ENCODE measurements at regions not wholly inside any gene's neighbourhood (a gene's known extent, or its start where the extent isn't known, plus 50 kb on each side); places are given as distances from the start of the nearest gene placed in this dataset.

GRCh38 chr3:154559623-154560022, 129.6 kb upstream of the GPR149 start:
- Histone ChIP-seq H3K4me1 (ENCODE audit: insufficient read depth) (no peaks in the 10 kb centered on the region), H4K20me1 (ENCODE audit: insufficient read depth, poor library complexity, severe bottlenecking) (no peaks in the 10 kb centered on the region)
- 78% methylated on average over 2 of the region's 2 CpGs for WGBS (ENCODE audit: low lambda C conversion rate, missing lambda C conversion rate)

GRCh38 chr3:154552338-154552737, 122.3 kb upstream of the GPR149 start:
- DNase-seq (ENCODE audit: low spot score) = no peak
- Histone ChIP-seq H3K4me2 (no peak overlapping the region), H3K27me3 (no peaks in the 10 kb centered on the region), H3K27ac (no peak overlapping the region), H3K9me3 (ENCODE audit: low read depth) (no peaks in the 10 kb centered on the region), H3K9me2 (replicated peaks; ENCODE audit: insufficient read depth) (no peaks in the 10 kb centered on the region), H3K4me1 (ENCODE audit: insufficient read depth) (no peaks in the 10 kb centered on the region), H3K4me3 (no peak overlapping the region), H2AFZ (no peak overlapping the region), H4K20me1 (ENCODE audit: insufficient read depth, poor library complexity, severe bottlenecking) (no peaks in the 10 kb centered on the region), H3K79me2 (no peaks in the 10 kb centered on the region), H3K36me3 (replicated peaks; ENCODE audit: insufficient read depth, low read depth) (no peaks in the 10 kb centered on the region)
- WGBS (ENCODE audit: low lambda C conversion rate, missing lambda C conversion rate) = 21% methylated on average over 1 of the region's 1 CpG
- no peak for TF ChIP-seq EZH2 (IDR thresholded peaks at IDR 0.05; ENCODE audit: borderline replicate concordance)
- TF ChIP-seq CTCF (IDR thresholded peaks at IDR 0.05; ENCODE audit: poor library complexity) = no peak

More at GRCh38 chr3:154559623-154560022, 129.6 kb upstream of the GPR149 start:
- TF ChIP-seq EZH2 (IDR thresholded peaks at IDR 0.05; ENCODE audit: borderline replicate concordance) (no peak), EZH2phosphoT487 (IDR thresholded peaks at IDR 0.05; ENCODE audit: low read depth, severe bottlenecking, unreplicated experiment) (no peak), CTCF (IDR thresholded peaks at IDR 0.05; ENCODE audit: poor library complexity) (no peak)
- Histone ChIP-seq H3K4me3 (no peak overlapping the region), H3K79me2 (no peaks in the 10 kb centered on the region), H3K9me2 (replicated peaks; ENCODE audit: insufficient read depth) (no peaks in the 10 kb centered on the region), H3K27me3 (no peaks in the 10 kb centered on the region), H3K4me2 (no peak overlapping the region), H3K9me3 (ENCODE audit: low read depth) (no peaks in the 10 kb centered on the region), H3K27ac (no peak overlapping the region), H2AFZ (no peak overlapping the region), H3K36me3 (replicated peaks; ENCODE audit: insufficient read depth, low read depth) (no peaks in the 10 kb centered on the region)
- no peak for DNase-seq (ENCODE audit: low spot score)

- WGBS (ENCODE audit: low lambda C conversion rate, missing lambda C conversion rate) = 85% methylated on average over 3 of the region's 3 CpGs
- no peak for TF ChIP-seq CTCF (IDR thresholded peaks at IDR 0.05; ENCODE audit: poor library complexity)
- no peak for TF ChIP-seq EZH2phosphoT487 (IDR thresholded peaks at IDR 0.05; ENCODE audit: low read depth, severe bottlenecking, unreplicated experiment)
- TF ChIP-seq EZH2 (IDR thresholded peaks at IDR 0.05; ENCODE audit: borderline replicate concordance) = no peak
- no peaks in the 10 kb centered on the region for H3K4me1 ChIP-seq (ENCODE audit: insufficient read depth)
- no peaks in the 10 kb centered on the region for H3K27me3 ChIP-seq
- no peak overlapping the region for H2AFZ ChIP-seq
- H3K79me2 ChIP-seq = no peaks in the 10 kb centered on the region
- H3K4me3 ChIP-seq = no peak overlapping the region
- no peaks in the 10 kb centered on the region for H3K9me2 ChIP-seq (replicated peaks; ENCODE audit: insufficient read depth)
- H3K4me2 ChIP-seq = no peak overlapping the region
- DNase-seq (ENCODE audit: low spot score) = no peak
- H3K9me3 ChIP-seq (ENCODE audit: low read depth) = no peaks in the 10 kb centered on the region
- no peaks in the 10 kb centered on the region for H4K20me1 ChIP-seq (ENCODE audit: insufficient read depth, poor library complexity, severe bottlenecking)
- H3K27ac ChIP-seq = no peak overlapping the region
- H3K36me3 ChIP-seq (replicated peaks; ENCODE audit: insufficient read depth, low read depth) = no peaks in the 10 kb centered on the region
These were observed 119.4 kb upstream of the GPR149 start for GRCh38 chr3:154549391-154549790.

- TF ChIP-seq CTCF (IDR thresholded peaks at IDR 0.05; ENCODE audit: poor library complexity) = no peak
- TF ChIP-seq EZH2 (IDR thresholded peaks at IDR 0.05; ENCODE audit: borderline replicate concordance) = no peak
- TF ChIP-seq EZH2phosphoT487 (IDR thresholded peaks at IDR 0.05; ENCODE audit: low read depth, severe bottlenecking, unreplicated experiment) = no peak
- Histone ChIP-seq H3K9me2 (replicated peaks; ENCODE audit: insufficient read depth) (no peaks in the 10 kb centered on the region), H4K20me1 (ENCODE audit: insufficient read depth, poor library complexity, severe bottlenecking) (no peaks in the 10 kb centered on the region), H3K9me3 (ENCODE audit: low read depth) (no peaks in the 10 kb centered on the region), H3K4me3 (no peak overlapping the region), H3K36me3 (replicated peaks; ENCODE audit: insufficient read depth, low read depth) (no peaks in the 10 kb centered on the region), H3K4me1 (ENCODE audit: insufficient read depth) (no peaks in the 10 kb centered on the region), H3K27me3 (no peaks in the 10 kb centered on the region), H3K27ac (no peak overlapping the region), H2AFZ (no peak overlapping the region), H3K4me2 (no peak overlapping the region), H3K79me2 (no peaks in the 10 kb centered on the region)
- no peak for DNase-seq (ENCODE audit: low spot score)
- WGBS (ENCODE audit: low lambda C conversion rate, missing lambda C conversion rate) = 57% methylated on average over 1 of the region's 1 CpG
These were observed 118.4 kb upstream of the GPR149 start for GRCh38 chr3:154548341-154548740.

All from hepatocyte (in vitro differentiated cells).